GM23338 (cell line): ENCODE measurements at regions not wholly inside any gene's neighbourhood (a gene's known extent, or its start where the extent isn't known, plus 50 kb on each side); places are given as distances from the start of the nearest gene placed in this dataset.

ENCODE experiments used
- EZH2 ChIP-seq: fragments of 200-600 bp; sonication (generic); IDR thresholded peaks from one replicate; pipeline ENCODE4 v1.8.0; 2017; ENCODE audit warnings: antibody characterized with exemption, mild to moderate bottlenecking, low read depth; ENCODE audit not compliant: unreplicated experiment
- ZNF114 ChIP-seq: fragments of 250-450 bp; sonication (Bioruptor Pico); IDR thresholded peaks from 2 replicates; pipeline ENCODE4 v1.5.0; 2020; ENCODE audit warnings: mild to moderate bottlenecking, moderate library complexity
- TF ChIP-seq, protein P1 (sequence below), 2 experiments: fragments of 200-600 bp in 1 of 2; sonication (generic) in 1 of 2; conservative IDR thresholded peaks; 2 replicates each; pipeline versions ENCODE4 v1.5.1 to v1.6.1; 2016 to 2017; ENCODE audit warnings: antibody characterized with exemption in 2 of 2, low read depth in 2 of 2, mild to moderate bottlenecking in 2 of 2, moderate library complexity in 1 of 2

DNA sequence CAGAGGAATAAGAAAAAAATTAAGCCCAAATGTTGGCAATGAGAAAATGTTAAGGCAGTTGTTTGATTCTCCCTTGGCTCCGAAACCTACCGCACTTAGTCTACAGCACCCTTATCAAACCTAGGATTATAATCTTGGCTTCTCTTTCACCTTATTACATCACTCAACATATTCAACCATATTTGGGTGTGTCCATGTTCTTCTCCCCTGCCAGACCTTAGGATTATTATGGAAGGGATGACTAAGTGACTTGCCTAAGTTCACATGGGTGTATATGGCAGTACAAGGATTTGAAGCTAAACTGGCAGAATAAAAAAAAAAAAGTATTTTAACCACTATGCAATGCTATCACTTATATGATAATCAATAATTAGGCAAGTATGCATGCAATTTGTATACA is 76.4 kb downstream of the PLK2 start:
- TF ChIP-seq, protein P1, sequence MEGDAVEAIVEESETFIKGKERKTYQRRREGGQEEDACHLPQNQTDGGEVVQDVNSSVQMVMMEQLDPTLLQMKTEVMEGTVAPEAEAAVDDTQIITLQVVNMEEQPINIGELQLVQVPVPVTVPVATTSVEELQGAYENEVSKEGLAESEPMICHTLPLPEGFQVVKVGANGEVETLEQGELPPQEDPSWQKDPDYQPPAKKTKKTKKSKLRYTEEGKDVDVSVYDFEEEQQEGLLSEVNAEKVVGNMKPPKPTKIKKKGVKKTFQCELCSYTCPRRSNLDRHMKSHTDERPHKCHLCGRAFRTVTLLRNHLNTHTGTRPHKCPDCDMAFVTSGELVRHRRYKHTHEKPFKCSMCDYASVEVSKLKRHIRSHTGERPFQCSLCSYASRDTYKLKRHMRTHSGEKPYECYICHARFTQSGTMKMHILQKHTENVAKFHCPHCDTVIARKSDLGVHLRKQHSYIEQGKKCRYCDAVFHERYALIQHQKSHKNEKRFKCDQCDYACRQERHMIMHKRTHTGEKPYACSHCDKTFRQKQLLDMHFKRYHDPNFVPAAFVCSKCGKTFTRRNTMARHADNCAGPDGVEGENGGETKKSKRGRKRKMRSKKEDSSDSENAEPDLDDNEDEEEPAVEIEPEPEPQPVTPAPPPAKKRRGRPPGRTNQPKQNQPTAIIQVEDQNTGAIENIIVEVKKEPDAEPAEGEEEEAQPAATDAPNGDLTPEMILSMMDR (conservative IDR thresholded peaks at IDR 0.05; ENCODE audit: low read depth in 2 of 2) = no peak
- TF ChIP-seq EZH2 (no peak), ZNF114 (CRISPR knock-in tag) (no peak)
